AML-193 (cell line): ENCODE measurements at regions not wholly inside any gene's neighbourhood (a gene's known extent, or its start where the extent isn't known, plus 50 kb on each side); places are given as distances from the start of the nearest gene placed in this dataset.
"Not testable (repeated sequence)": the region's sequence is repeated elsewhere in the genome, so short reads cannot be mapped to it uniquely, and the experiment has no call there.

Experiments
- DNase-seq, 2 experiments: peaks; one replicate each; lab custom pipeline; 2025; lab: John Stamatoyannopoulos, UW

- no peak for DNase-seq
These were observed 1927.4 kb downstream of the PCDH9 start for GRCh38 chr13:65302691-65303090.

- no peak for DNase-seq
These were observed 1928.6 kb downstream of the PCDH9 start for GRCh38 chr13:65301506-65301905.

- no peak for DNase-seq
These were observed 1929.9 kb downstream of the PCDH9 start for GRCh38 chr13:65300220-65300619.

GRCh38 chr13:65293530-65294198 lies 1936.5 kb downstream of the PCDH9 start:
- DNase-seq: no peak

- no peak for DNase-seq
These were observed 1937.6 kb downstream of the PCDH9 start for GRCh38 chr13:65292488-65292901.

- no peak for DNase-seq
These were observed 1942.7 kb downstream of the PCDH9 start for GRCh38 chr13:65287405-65287804.

GRCh38 chr13:65275838-65276630 lies 1954.1 kb downstream of the PCDH9 start:
- DNase-seq: no peak

GRCh38 chr13:65275108-65275507 lies 1955.0 kb downstream of the PCDH9 start:
- no peak for DNase-seq

- DNase-seq: not testable (repeated sequence)
These were observed 1956.2 kb downstream of the PCDH9 start for GRCh38 chr13:65273811-65274420.

GRCh38 chr13:65268009-65268408 lies 1962.1 kb downstream of the PCDH9 start:
- no peak for DNase-seq

- DNase-seq: no peak
These were observed 1964.1 kb downstream of the PCDH9 start for GRCh38 chr13:65265988-65266387.

GRCh38 chr13:65264066-65264465 lies 1966.1 kb downstream of the PCDH9 start:
- no peak for DNase-seq

GRCh38 chr13:65260946-65261891 lies 1968.9 kb downstream of the PCDH9 start:
- no peak for DNase-seq

GRCh38 chr13:65240773-65241172 lies 1989.4 kb downstream of the PCDH9 start:
- no peak for DNase-seq

- DNase-seq: no peak
These were observed 1993.2 kb downstream of the PCDH9 start for GRCh38 chr13:65236841-65237418.

GRCh38 chr13:65217471-65217995 lies 2012.6 kb downstream of the PCDH9 start:
- no peak for DNase-seq

GRCh38 chr13:65202845-65203244 lies 2027.3 kb downstream of the PCDH9 start:
- peak in 1 of 2 experiments; percentile 2 for DNase-seq

- no peak for DNase-seq
These were observed 2041.4 kb downstream of the PCDH9 start for GRCh38 chr13:65188721-65189120.

- DNase-seq: no peak
These were observed 2062.1 kb downstream of the PCDH9 start for GRCh38 chr13:65168026-65168425.

- DNase-seq: no peak
These were observed 2063.5 kb downstream of the PCDH9 start for GRCh38 chr13:65166675-65167074.

GRCh38 chr13:65159803-65160202 lies 2070.3 kb downstream of the PCDH9 start:
- DNase-seq: no peak
